Neuronal stem cell (in vitro differentiated cells): ENCODE measurements at regions not wholly inside any gene's neighbourhood (a gene's known extent, or its start where the extent isn't known, plus 50 kb on each side); places are given as distances from the start of the nearest gene placed in this dataset.

ENCODE experiments used
- DNase-seq: peaks from one replicate; pipeline ENCODE4 v3.0.0-alpha.2; 2013; ENCODE audit warnings: low spot score
- H2AFZ ChIP-seq: one replicate; pipeline ENCODE4 v1.6.1; 2013; ENCODE audit warnings: mild to moderate bottlenecking, low read length, inconsistent platforms
- H2AK5ac ChIP-seq: 2 replicates; pipeline ENCODE4 v1.6.1; 2013; ENCODE audit warnings: low read depth, mild to moderate bottlenecking, inconsistent platforms, low read length, moderate library complexity, mixed read lengths
- H2BK120ac ChIP-seq: 2 replicates; pipeline ENCODE4 v1.6.1; 2013; ENCODE audit warnings: low read depth, mild to moderate bottlenecking, inconsistent platforms, low read length, moderate library complexity, mixed read lengths
- H2BK12ac ChIP-seq: one replicate; pipeline ENCODE4 v1.6.1; 2013; ENCODE audit warnings: low read length, inconsistent platforms
- H2BK15ac ChIP-seq: 2 replicates; pipeline ENCODE4 v1.6.1; 2013; ENCODE audit warnings: mild to moderate bottlenecking, low read length, inconsistent platforms, mixed read lengths
- H2BK5ac ChIP-seq: one replicate; pipeline ENCODE4 v1.6.1; 2013; ENCODE audit warnings: inconsistent platforms, mild to moderate bottlenecking, low read length, moderate library complexity
- H3K14ac ChIP-seq: one replicate; pipeline ENCODE4 v1.6.1; 2013; ENCODE audit warnings: low read length, inconsistent platforms
- H3K18ac ChIP-seq: 2 replicates; pipeline ENCODE4 v1.6.1; 2013; ENCODE audit warnings: low read length, inconsistent platforms
- H3K23ac ChIP-seq: 2 replicates; pipeline ENCODE4 v1.6.1; 2013; ENCODE audit warnings: low read depth, mild to moderate bottlenecking, mixed read lengths, low read length, inconsistent platforms; ENCODE audit not compliant: poor library complexity
- H3K27ac ChIP-seq: replicated peaks from 3 replicates; pipeline ENCODE4 v1.5.1; 2013; ENCODE audit warnings: low read length, inconsistent platforms
- H3K27me3 ChIP-seq, 3 experiments: 2 replicates each; pipeline ENCODE4 v1.6.1; 2013; ENCODE audit warnings: low read length in 3 of 3, mild to moderate bottlenecking in 2 of 3, inconsistent platforms in 1 of 3, low read depth in 1 of 3, mixed read lengths in 1 of 3, moderate library complexity in 1 of 3; ENCODE audit not compliant: control insufficient read depth in 3 of 3, insufficient read depth in 3 of 3
- H3K36me3 ChIP-seq, 2 donors: replicated peaks in 1 of 2; 2 replicates each; pipeline ENCODE4 v1.6.1; 2013; ENCODE audit warnings: low read length in 2 of 2; ENCODE audit not compliant: control insufficient read depth in 2 of 2, insufficient read depth in 2 of 2
- H3K4ac ChIP-seq: 2 replicates; pipeline ENCODE4 v1.6.1; 2013; ENCODE audit warnings: inconsistent platforms, mild to moderate bottlenecking, low read length, moderate library complexity
- H3K4me1 ChIP-seq, 2 donors: 1 replicate in 1 of 2; 2 replicates in 1 of 2; pipeline ENCODE4 v1.6.1; 2013; ENCODE audit warnings: low read length in 2 of 2, low read depth in 1 of 2; ENCODE audit not compliant: control insufficient read depth in 2 of 2, insufficient read depth in 1 of 2
- H3K4me2 ChIP-seq: one replicate; pipeline ENCODE4 v1.6.1; 2013; ENCODE audit warnings: mild to moderate bottlenecking, low read length, inconsistent platforms; ENCODE audit not compliant: insufficient read depth, poor library complexity, severe bottlenecking
- H3K4me3 ChIP-seq, 2 donors: 2 replicates each; pipeline ENCODE4 v1.5.1; 2013; ENCODE audit warnings: low read length in 2 of 2, mild to moderate bottlenecking in 2 of 2, inconsistent platforms in 1 of 2, moderate library complexity in 1 of 2
- H3K79me1 ChIP-seq: one replicate; pipeline ENCODE4 v1.6.1; 2013; ENCODE audit warnings: low read depth, mild to moderate bottlenecking, inconsistent platforms, low read length, moderate library complexity
- H3K9ac ChIP-seq: one replicate; pipeline ENCODE4 v1.6.1; 2013; ENCODE audit warnings: mild to moderate bottlenecking, low read depth, low read length, inconsistent platforms; ENCODE audit not compliant: poor library complexity
- H3K9me3 ChIP-seq, 2 donors: replicated peaks in 1 of 2; 2 replicates each; pipeline versions ENCODE3 to v1.6.1; 2013; ENCODE audit warnings: low read length in 2 of 2, mild to moderate bottlenecking in 2 of 2, inconsistent platforms in 1 of 2, low read depth in 1 of 2, mixed read lengths in 1 of 2, moderate library complexity in 1 of 2; ENCODE audit not compliant: control insufficient read depth in 2 of 2, insufficient read depth in 1 of 2
- H4K8ac ChIP-seq: one replicate; pipeline ENCODE4 v1.6.1; 2013; ENCODE audit warnings: low read depth, mild to moderate bottlenecking, inconsistent platforms, low read length, moderate library complexity
- H4K91ac ChIP-seq: one replicate; pipeline ENCODE4 v1.6.1; 2013; ENCODE audit warnings: low read length, low read depth, mild to moderate bottlenecking, inconsistent platforms; ENCODE audit not compliant: poor library complexity
- WGBS, 2 donors: extraction: QIAGEN DNeasy Blood & Tissue Kit; methylation state at CpG; one replicate each; pipeline ENCODE4 v1.1.7; 2013; ENCODE audit warnings: missing lambda C conversion rate in 2 of 2, mixed read lengths in 1 of 2; ENCODE audit not compliant: insufficient read length in 2 of 2, insufficient replicate concordance in 1 of 2; ENCODE audit errors: extremely low coverage in 2 of 2; 5-methylcytosine and 5-hydroxymethylcytosine counted together

GRCh38 chr1:25004355-25004754 is 74.3 kb upstream of the RUNX3 start:
- no peak overlapping the region for H3K14ac ChIP-seq
- H3K23ac ChIP-seq = no peak overlapping the region
- no peak overlapping the region for H4K8ac ChIP-seq
- no peak overlapping the region for H4K91ac ChIP-seq
- no peak overlapping the region for H2AK5ac ChIP-seq
- no peak overlapping the region for H3K4ac ChIP-seq
- no peak overlapping the region for H3K27ac ChIP-seq
- no peak overlapping the region for H2BK120ac ChIP-seq
- peaks cover 0 to 2% of the 10 kb centered on the region in 2 donors for H3K4me1 ChIP-seq
- no peak overlapping the region for H2BK12ac ChIP-seq
- H3K18ac ChIP-seq = peak overlapping the region; percentile 7
- H3K79me1 ChIP-seq = no peaks in the 10 kb centered on the region
- H3K4me2 ChIP-seq = no peak overlapping the region
- H3K36me3 ChIP-seq = no peaks in the 10 kb centered on the region
- no peak overlapping the region for H2AFZ ChIP-seq
- no peaks in the 10 kb centered on the region for H3K9me3 ChIP-seq
- no peak overlapping the region for H3K9ac ChIP-seq
- no peak for DNase-seq
- WGBS, 2 donors = no CpG with 5 or more reads among the region's 2 CpGs
- no peak overlapping the region for H2BK15ac ChIP-seq
- H3K27me3 ChIP-seq = peaks cover 0 to 46% (median 0%) of the 10 kb centered on the region in 3 experiments
- no peak overlapping the region for H3K4me3 ChIP-seq
- H2BK5ac ChIP-seq = no peak overlapping the region

GRCh38 chr1:25003457-25004190 is 73.5 kb upstream of the RUNX3 start:
- H3K18ac ChIP-seq = no peak overlapping the region
- no peak for DNase-seq
- no peak overlapping the region for H3K4me2 ChIP-seq
- H3K4me3 ChIP-seq = no peak overlapping the region
- no peaks in the 10 kb centered on the region for H3K9me3 ChIP-seq
- no peak overlapping the region for H3K27ac ChIP-seq
- H2AK5ac ChIP-seq = no peak overlapping the region
- H3K4me1 ChIP-seq = peaks cover 0 to 2% of the 10 kb centered on the region in 2 donors
- no peak overlapping the region for H4K8ac ChIP-seq
- no peak overlapping the region for H2AFZ ChIP-seq
- no peaks in the 10 kb centered on the region for H3K79me1 ChIP-seq
- no peak overlapping the region for H2BK15ac ChIP-seq
- H3K23ac ChIP-seq = no peak overlapping the region
- WGBS, 2 donors = no CpG with 5 or more reads among the region's 7 CpGs
- H3K14ac ChIP-seq = no peak overlapping the region
- H3K9ac ChIP-seq = no peak overlapping the region
- no peak overlapping the region for H2BK12ac ChIP-seq
- no peak overlapping the region for H2BK120ac ChIP-seq
- no peak overlapping the region for H3K4ac ChIP-seq
- no peak overlapping the region for H2BK5ac ChIP-seq
- peaks cover 0 to 40% (median 0%) of the 10 kb centered on the region in 3 experiments for H3K27me3 ChIP-seq
- H4K91ac ChIP-seq = no peak overlapping the region
- H3K36me3 ChIP-seq = no peaks in the 10 kb centered on the region

GRCh38 chr1:25003000-25003399 is 72.9 kb upstream of the RUNX3 start:
- Histone ChIP-seq H3K14ac (no peak overlapping the region), H3K18ac (no peak overlapping the region), H3K36me3 (no peaks in the 10 kb centered on the region), H2BK5ac (no peak overlapping the region), H4K8ac (no peak overlapping the region), H2BK12ac (no peak overlapping the region), H3K27ac (no peak overlapping the region), H3K4me1 (peaks cover 0 to 2% of the 10 kb centered on the region in 2 donors), H3K4me2 (no peak overlapping the region), H4K91ac (no peak overlapping the region), H2AK5ac (no peak overlapping the region), H3K4me3 (no peak overlapping the region), H3K9ac (no peak overlapping the region), H3K27me3 (peaks cover 0 to 34% (median 0%) of the 10 kb centered on the region in 3 experiments), H3K23ac (no peak overlapping the region), H3K79me1 (no peaks in the 10 kb centered on the region), H3K9me3 (no peaks in the 10 kb centered on the region), H2AFZ (no peak overlapping the region), H2BK120ac (no peak overlapping the region), H2BK15ac (no peak overlapping the region), H3K4ac (no peak overlapping the region)
- WGBS, 2 donors = no CpG with 5 or more reads among the region's 7 CpGs
- DNase-seq = no peak

DNA sequence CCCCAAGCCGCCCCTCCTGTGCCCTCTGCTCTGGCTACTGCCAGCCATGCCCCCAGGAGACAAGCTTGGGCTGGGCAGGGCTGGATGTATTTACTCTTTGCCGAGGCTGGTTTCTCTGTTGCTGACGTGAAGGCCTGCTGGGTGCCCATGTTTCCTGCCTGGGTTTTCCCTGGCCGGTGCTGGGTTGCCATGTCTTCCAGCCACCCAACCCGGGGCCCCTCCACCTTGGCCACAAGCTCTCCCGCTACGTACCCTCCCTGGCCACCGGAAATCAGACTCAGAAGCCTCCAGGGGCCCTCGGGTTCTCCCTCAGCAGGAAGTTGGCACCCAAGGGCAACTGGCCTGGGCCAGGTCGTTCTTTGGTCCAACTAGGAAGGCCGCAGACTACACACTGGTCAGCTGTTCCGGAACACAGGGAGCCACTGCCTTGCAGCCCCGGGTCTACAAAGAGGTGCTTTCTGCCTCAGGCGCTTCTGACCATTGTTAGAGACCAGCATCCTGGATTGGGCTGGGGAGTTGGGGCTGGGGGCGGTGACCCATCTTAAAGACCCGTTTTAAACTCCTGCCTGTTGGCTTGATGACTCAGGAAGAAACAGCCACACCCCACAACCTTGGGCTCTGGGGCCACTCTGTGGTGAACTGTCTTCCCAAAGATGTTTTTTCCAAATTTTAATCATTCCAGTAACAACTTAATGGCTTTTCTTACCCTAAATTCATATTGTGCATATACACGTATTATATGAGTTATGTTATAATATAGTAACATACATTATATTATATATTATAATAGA is 71.2 kb upstream of the RUNX3 start:
- H3K4me1 ChIP-seq = peaks cover 0 to 2% of the 10 kb centered on the region in 2 donors
- H3K4ac ChIP-seq = no peak overlapping the region

More for the DNA sequence above, 71.2 kb upstream of the RUNX3 start:
- Histone ChIP-seq H3K18ac (peak overlapping the region; percentile 70), H3K9ac (no peak overlapping the region), H2AFZ (no peak overlapping the region), H3K9me3 (no peaks in the 10 kb centered on the region), H2BK120ac (no peak overlapping the region), H3K4me3 (no peak overlapping the region), H2BK5ac (no peak overlapping the region), H3K27me3 (peaks cover 0 to 20% (median 0%) of the 10 kb centered on the region in 3 experiments), H3K23ac (no peak overlapping the region), H3K4me2 (no peak overlapping the region), H3K27ac (no peak overlapping the region), H2AK5ac (peak overlapping the region; percentile 70), H2BK12ac (no peak overlapping the region), H3K14ac (no peak overlapping the region), H4K8ac (no peak overlapping the region), H3K79me1 (no peaks in the 10 kb centered on the region), H4K91ac (no peak overlapping the region), H3K36me3 (no peaks in the 10 kb centered on the region), H2BK15ac (peak overlapping the region; percentile 65)
- DNase-seq = no peak
- no CpG with 5 or more reads among the region's 17 CpGs for WGBS, 2 donors
